HG03159 (cell line): ENCODE measurements at regions not wholly inside any gene's neighbourhood (a gene's known extent, or its start where the extent isn't known, plus 50 kb on each side); places are given as distances from the start of the nearest gene placed in this dataset.
"Not testable (repeated sequence)": the region's sequence is repeated elsewhere in the genome, so short reads cannot be mapped to it uniquely, and the experiment has no call there.

Experiments
- ATAC-seq: cut with Tn5 transposase; IDR thresholded peaks from one replicate; pipeline ENCODE4 v1.9.1; 2021; ENCODE audit warnings: mild to moderate bottlenecking, moderate library complexity; ENCODE audit not compliant: unreplicated experiment

GRCh38 chr7:9030976-9031375 lies 597.6 kb downstream of the NXPH1 start:
- ATAC-seq: no peak

GRCh38 chr7:9031386-9031785 lies 598.0 kb downstream of the NXPH1 start:
- no peak for ATAC-seq

DNA sequence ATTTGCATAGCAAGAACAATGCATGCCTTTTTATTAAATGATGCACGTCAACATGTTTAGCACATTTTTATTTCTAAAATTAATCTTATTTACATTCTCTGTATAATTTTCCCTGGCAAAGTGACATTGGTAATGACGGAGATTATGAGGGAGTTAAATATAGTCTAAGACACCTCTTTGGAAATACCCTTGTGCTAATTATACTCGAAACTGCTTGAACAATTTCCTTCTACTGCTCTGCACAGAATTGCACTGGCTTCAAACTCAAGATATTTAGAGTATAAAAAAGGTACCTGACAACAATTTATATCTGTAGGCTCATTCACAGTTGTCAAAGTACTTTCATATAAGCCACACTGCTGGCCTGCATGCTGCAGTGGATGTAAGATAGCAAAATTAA lies 602.7 kb downstream of the NXPH1 start:
- no peak for ATAC-seq

GRCh38 chr7:9071160-9071762 lies 637.9 kb downstream of the NXPH1 start:
- ATAC-seq: no peak

DNA sequence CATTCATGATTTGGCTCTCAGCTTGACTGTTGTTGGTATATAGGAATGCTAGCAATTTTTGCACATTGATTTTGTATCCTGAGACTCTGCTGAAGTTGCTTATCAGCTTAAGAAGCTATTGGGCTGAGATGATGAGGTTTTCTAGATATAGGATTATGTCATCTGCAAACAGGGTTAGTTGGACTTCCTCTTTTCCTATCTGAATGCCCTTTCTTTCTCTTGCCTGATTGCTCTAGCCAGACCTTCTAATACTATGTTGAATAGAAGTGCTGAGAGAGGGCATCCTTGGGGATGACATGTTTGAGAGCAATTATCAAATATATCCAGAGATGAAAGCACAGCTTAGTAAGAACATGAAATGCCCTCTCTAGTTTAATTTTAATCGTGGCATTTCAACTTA lies 642.4 kb downstream of the NXPH1 start:
- not testable (repeated sequence) for ATAC-seq

- ATAC-seq: no peak
These were observed 648.8 kb downstream of the NXPH1 start for GRCh38 chr7:9082203-9082602.

DNA sequence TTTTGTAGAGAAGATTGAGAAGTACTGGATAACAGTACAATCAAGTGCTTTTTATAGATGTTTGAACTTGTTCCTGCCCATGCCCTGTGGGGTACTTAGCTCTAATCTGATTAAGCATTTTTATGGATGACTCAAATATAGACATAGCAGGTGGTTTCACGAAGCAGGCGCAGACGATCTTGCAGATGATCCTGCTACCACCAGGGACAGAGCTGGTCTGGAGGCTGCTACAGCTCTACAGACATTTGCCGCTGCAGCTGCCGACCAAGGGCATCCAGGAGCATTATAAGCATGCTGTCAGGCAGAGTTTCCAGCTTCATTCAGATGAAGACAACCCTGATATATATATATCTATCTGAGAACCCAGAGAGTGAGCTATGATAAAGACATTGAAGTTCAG lies 650.4 kb downstream of the NXPH1 start:
- ATAC-seq: no peak

DNA sequence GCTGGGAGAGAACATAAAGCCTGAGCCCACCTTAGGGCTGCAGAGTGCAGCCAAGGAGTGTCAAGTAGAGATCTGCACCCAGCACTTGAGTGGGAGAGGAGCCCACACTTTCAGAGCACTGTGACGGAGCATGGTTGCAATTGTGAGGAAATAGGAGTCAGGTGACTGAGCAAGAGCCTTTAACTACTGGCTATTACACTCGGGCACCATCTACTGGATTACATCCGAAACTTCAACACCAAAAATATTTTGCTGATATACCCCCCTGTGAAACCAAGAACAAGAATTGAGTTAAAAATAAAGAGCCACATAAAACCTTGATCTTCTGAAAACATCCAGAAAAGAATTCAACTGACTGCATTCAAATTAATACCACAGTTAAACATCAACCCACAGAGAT lies 657.9 kb downstream of the NXPH1 start:
- no peak for ATAC-seq

- no peak for ATAC-seq
These were observed 664.2 kb downstream of the NXPH1 start for GRCh38 chr7:9097565-9098060.

DNA sequence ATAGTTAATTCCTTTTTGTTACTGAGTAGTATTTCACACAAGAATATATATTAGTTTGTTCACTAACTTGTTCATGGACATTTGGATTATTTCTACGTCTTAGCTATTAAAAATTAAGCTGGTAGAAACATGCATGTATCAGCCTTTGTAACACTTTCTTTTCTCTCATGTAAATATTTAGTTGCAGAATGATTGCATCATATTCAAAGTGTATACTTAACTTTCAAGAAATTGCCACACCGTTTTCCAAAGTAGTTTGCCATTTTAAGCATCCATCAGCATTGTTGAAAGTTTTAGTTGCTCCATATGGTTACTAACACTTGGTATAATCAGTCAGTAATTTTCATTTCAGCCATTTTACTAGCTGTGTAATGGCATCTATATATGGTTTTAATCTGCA lies 666.9 kb downstream of the NXPH1 start:
- ATAC-seq: no peak

DNA sequence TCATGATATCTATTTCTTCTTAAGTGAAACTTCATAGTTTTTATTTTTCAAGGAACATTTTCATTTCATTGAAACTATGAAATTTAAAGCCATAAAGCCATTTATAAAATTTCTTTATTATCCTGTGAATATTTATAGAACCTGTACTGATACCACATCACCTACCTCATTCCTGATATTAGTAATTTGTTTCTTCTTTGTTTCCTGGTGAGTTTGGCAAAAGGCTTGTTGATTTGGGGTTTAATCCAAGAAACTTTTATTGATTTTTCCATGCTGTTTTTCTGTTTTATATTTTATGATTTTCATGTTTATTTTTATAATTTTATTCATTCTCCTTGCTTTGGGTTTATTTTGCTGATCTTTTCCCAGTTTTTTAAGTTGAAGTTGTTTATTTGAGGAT lies 669.4 kb downstream of the NXPH1 start:
- no peak for ATAC-seq

DNA sequence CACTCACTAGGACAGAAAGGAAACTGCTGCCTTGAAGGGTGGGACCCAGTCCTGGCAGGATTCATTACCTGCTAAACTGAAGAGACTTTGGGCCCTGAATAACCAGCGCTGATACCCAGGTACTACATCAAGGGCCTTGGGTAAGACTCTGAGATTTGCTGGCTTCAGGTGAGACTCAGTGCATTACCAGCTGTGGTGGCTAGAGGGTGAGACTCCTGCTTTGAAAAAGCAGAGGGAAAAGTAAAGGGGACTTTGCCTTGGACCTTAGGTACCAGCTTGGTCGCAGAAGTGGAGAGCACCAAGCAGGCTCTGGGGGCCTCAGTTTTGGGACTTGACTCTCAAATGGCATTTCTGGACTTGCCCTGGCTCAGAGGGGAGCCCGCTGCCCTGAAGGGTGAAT lies 673.3 kb downstream of the NXPH1 start:
- no peak for ATAC-seq

DNA sequence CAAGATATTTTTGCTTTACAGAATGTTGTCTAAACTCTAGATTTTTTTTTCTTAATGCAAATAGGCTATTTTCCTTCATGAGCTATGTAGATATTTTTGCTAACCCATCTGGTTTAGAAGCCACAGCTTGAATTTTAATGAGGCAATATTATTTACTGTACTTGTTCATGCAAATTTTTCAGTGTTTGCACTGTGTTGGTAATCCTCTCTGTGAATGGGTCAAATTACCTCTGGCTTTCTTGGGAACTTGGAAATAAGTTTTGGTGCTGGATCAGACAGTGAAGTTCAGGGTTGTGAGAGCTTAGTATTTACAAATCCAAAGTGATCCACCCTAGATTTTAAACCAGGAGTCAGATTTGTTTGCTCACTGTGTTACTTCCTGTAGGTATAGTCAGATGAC lies 686.9 kb downstream of the NXPH1 start:
- no peak for ATAC-seq

- no peak for ATAC-seq
These were observed 690.9 kb downstream of the NXPH1 start for GRCh38 chr7:9124320-9124719.

DNA sequence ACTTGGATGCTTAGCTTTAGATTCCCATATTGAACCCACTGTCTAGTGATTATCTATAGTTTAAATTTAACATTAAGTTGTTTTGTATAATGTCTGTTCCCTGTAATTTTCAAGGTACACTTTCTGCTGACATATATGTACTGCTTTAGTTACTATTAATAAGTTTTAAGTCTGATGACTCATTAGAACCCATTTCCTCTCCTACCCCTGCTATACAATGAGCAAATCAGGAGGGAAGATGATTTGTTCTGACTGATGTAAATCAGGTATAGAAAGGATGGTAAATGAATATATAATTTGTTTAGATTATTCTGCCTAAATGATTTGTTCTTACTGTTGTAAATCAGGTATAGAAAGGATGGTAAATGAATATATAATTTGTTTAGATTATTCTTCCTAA lies 691.8 kb downstream of the NXPH1 start:
- no peak for ATAC-seq

DNA sequence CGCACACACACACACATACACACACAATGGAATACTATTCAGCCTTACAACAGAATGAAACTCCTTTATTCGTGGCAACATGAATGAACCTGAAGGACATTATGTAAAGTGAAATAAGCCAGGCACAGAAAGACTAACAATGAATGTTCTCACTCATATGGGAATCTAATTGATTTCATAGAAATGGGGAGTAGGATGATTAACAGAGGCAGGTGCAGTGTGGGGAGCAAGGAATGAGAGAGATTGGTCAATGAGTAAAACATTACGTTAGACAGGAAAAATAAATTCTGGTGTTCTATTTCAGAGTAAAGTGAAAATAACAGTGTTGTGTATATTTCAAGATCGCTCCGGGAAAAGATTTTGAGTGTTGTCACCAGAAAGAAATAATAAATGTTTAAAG lies 694.5 kb downstream of the NXPH1 start:
- no peak for ATAC-seq

DNA sequence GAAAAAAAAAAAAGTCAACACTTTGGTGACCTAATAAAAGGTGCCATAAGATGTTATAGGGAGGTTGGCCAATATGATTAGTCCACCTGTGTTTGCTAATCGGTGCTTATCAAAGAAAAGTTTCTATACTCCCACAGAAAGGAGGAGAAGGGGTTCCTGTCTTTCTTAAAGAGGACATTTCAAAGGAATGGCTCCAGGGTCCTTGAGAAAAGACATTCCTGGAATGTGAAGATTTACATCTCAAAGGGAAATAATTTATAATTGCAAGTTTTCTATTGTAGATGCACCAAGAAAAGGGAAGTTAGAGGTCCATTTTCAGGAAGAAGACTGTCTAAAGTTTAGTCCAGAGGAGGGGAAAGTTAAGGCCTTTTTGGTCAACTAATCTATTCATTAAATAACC lies 715.3 kb downstream of the NXPH1 start:
- ATAC-seq: no peak

DNA sequence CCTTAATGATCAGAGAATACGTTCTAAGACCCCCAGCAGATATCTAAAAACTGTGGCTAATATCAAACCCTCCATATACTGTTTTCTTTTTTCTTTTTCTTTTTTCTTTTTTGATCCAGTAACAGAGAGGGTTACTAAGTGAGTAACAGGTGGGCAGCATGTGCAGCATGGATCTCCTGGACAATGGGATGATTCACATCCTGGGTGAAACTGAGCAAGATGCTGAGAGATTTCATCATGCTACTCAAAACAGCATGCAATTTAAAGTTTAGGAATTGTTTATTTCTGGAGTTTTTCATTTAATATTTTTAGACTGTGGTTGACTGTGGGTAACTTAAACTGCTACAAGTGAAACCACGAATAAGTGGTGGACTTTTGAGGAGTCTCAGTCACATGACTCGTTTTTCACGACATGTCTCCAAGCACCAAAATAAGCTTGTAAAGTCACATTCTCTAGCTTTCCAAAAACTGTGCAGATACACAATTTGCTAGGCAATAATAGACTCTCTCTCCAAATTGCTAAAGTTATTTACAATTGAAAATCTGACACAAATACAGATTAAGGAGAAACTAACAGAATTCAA lies 716.2 kb downstream of the NXPH1 start:
- ATAC-seq: no peak

GRCh38 chr7:9163691-9164090 lies 730.3 kb downstream of the NXPH1 start:
- ATAC-seq: not testable (repeated sequence)

DNA sequence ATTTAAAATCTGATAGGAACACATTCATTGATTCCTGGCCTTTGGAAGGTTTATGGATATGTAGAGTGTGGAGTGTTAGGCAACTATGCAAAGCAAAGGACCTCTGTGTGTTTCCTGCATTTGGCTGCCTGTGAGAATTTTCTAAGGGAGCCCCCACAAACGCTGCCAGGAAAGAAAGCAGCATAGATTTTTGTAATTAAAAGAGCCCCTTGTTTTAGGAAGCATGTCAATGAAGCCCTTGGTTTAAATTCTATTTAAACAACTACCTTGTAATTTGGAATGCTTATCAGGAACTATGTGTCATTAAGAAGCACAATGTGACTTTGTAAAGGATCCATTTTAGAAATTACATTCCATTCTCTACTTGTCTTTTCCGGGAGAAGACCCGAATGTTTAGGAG lies 742.5 kb downstream of the NXPH1 start:
- ATAC-seq: no peak

- no peak for ATAC-seq
These were observed 747.9 kb downstream of the NXPH1 start for GRCh38 chr7:9181356-9181755.

GRCh38 chr7:9186730-9187129 lies 753.3 kb downstream of the NXPH1 start:
- no peak for ATAC-seq

- no peak for ATAC-seq
These were observed 756.3 kb downstream of the NXPH1 start for GRCh38 chr7:9189703-9190102.
